MM.1S (cell line): ENCODE measurements at regions not wholly inside any gene's neighbourhood (a gene's known extent, or its start where the extent isn't known, plus 50 kb on each side); places are given as distances from the start of the nearest gene placed in this dataset.

ENCODE experiments used
- EZH2 ChIP-seq: fragments of 300-600 bp; sonication (generic); optimal IDR thresholded peaks from 2 replicates; pipeline ENCODE3; 2017; ENCODE audit warnings: low read depth, mild to moderate bottlenecking, antibody characterized with exemption, low read length, mixed read lengths
- EZH2phosphoT487 ChIP-seq: fragments of 300-600 bp; sonication (generic); IDR thresholded peaks from 2 replicates; pipeline ENCODE4 v1.6.1; 2018; ENCODE audit warnings: antibody characterized with exemption, low read length
- TF ChIP-seq, protein P1 (sequence below): fragments of 300-600 bp; sonication (generic); IDR thresholded peaks from 2 replicates; pipeline ENCODE4 v1.5.1; 2016; ENCODE audit warnings: antibody characterized with exemption, low read length, mixed read lengths

DNA sequence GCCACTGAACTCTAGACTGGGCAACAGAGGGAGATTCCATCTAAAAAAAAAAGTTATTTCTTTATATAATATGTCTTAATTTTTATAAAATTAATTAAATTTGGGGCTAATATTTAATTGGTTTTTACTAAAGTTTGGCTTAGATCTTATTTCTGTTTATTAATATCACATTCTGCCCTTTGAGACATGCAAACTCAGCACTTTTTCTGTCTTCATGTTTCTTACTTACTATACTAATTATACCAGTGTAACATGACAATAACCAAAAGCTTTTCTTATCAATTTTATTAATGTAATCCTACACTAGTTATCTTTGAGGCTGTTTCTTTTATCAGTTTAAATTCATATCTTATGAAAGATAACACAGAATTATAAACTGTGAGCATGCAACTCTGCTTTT, 475.9 kb upstream of the GRID2 start:
- TF ChIP-seq, protein P1, sequence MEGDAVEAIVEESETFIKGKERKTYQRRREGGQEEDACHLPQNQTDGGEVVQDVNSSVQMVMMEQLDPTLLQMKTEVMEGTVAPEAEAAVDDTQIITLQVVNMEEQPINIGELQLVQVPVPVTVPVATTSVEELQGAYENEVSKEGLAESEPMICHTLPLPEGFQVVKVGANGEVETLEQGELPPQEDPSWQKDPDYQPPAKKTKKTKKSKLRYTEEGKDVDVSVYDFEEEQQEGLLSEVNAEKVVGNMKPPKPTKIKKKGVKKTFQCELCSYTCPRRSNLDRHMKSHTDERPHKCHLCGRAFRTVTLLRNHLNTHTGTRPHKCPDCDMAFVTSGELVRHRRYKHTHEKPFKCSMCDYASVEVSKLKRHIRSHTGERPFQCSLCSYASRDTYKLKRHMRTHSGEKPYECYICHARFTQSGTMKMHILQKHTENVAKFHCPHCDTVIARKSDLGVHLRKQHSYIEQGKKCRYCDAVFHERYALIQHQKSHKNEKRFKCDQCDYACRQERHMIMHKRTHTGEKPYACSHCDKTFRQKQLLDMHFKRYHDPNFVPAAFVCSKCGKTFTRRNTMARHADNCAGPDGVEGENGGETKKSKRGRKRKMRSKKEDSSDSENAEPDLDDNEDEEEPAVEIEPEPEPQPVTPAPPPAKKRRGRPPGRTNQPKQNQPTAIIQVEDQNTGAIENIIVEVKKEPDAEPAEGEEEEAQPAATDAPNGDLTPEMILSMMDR, result no peak
- TF ChIP-seq EZH2phosphoT487, result no peak
- no peak for TF ChIP-seq EZH2
